GM12891 (cell line): ENCODE measurements at regions not wholly inside any gene's neighbourhood (a gene's known extent, or its start where the extent isn't known, plus 50 kb on each side); places are given as distances from the start of the nearest gene placed in this dataset.

Experiments
- DNase-seq: peaks from one replicate; pipeline ENCODE4 v3.0.0; 2011; ENCODE audit warnings: low spot score; ENCODE audit not compliant: insufficient read length
- FAIRE-seq: peaks from 2 replicates; lab custom pipeline; 2011; peaks lifted over from hg19 to GRCh38; lab: Jason Lieb, UNC
- PAX5 ChIP-seq: IDR thresholded peaks from 2 replicates; pipeline ENCODE4 v1.6.1; 2011; ENCODE audit warnings: low read length, moderate library complexity, mild to moderate bottlenecking; ENCODE audit not compliant: insufficient read depth, severe bottlenecking
- POU2F2 ChIP-seq: IDR thresholded peaks from 2 replicates; pipeline ENCODE4 v1.6.1; 2011; ENCODE audit warnings: low read depth, mild to moderate bottlenecking, control low read depth, low read length, moderate library complexity
- TAF1 ChIP-seq: IDR thresholded peaks from 2 replicates; pipeline ENCODE4 v1.6.1; 2011; ENCODE audit warnings: low read depth, low read length, control low read depth

DNA sequence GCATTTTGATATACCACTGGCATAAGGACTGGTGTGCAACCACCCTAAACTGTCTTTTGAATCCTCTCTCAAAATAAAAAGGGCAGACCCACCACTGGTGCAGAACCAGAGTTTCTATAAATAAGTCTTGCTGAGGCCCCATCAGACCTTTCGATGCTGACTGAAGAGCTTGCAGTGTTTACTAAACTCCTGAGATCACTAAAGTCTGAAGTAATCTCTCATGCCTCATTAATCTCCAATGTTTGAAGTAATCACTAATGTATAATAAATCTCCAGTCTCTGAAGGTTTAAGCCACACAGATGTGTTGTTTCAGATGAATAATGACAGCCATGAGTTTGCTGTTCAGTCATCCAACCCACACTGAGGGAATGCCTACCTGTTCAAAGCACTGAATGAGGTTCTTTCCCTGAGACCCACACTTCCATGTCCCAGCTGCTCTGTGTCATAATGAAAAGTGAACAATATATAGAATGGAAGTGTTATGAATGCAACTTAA, 50.6 kb upstream of the DEUP1 start:
- no peak for DNase-seq
- TF ChIP-seq PAX5 (peak; percentile 7), TAF1 (no peak), POU2F2 (no peak)

More for the DNA sequence above, 50.6 kb upstream of the DEUP1 start:
- no peak for FAIRE-seq
